ENCODE measurements at regions not wholly inside any gene's neighbourhood (a gene's known extent, or its start where the extent isn't known, plus 50 kb on each side); places are given as distances from the start of the nearest gene placed in this dataset.

GRCh38 chr7:20865684-20866083 lies 79.0 kb upstream of the SP8 start:
- DNase-seq (ENCODE audit: low read depth, low spot score): no peak
- H3K9ac ChIP-seq (ENCODE audit: insufficient read length, low read depth): no peak overlapping the region
- H3K4me1 ChIP-seq (ENCODE audit: insufficient read depth, insufficient read length): no peaks in the 10 kb centered on the region
- H3K36me3 ChIP-seq (ENCODE audit: insufficient read depth, insufficient read length, low read length): no peaks in the 10 kb centered on the region
- no peak overlapping the region for H3K4me3 ChIP-seq (ENCODE audit: insufficient read length, low read depth)
- no peak for TF ChIP-seq YY1 (IDR thresholded peaks at IDR 0.05; ENCODE audit: insufficient read depth, insufficient read length)
- TF ChIP-seq SUZ12 (IDR thresholded peaks at IDR 0.05; ENCODE audit: extremely low read depth, insufficient read depth, insufficient read length): no peak
- no peak for TF ChIP-seq ZNF274 (IDR thresholded peaks at IDR 0.05; ENCODE audit: low read depth, low read length)
- H3K27me3 ChIP-seq (ENCODE audit: insufficient read depth, insufficient read length): no peaks in the 10 kb centered on the region
- H3K9me3 ChIP-seq (ENCODE audit: insufficient read depth, low read length): no peaks in the 10 kb centered on the region

DNA sequence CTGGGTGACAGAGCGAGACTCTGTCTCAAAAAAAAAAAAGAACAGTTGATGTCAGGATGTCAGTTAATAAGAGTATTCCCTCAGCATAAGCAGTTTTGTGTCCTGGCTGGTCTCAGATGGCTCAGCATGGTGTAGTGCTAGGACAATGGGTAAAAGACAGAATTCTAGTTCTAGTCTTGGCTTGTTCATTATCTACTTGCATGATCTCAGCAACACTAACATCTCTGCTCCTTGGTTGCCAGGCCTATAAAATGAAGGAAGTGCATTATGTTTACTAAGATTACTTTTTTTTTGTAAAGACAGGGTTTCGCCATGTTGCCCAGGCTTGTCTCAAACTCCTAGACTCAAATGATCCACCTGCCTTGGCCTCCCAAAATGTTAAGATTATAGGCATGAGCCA lies 84.3 kb upstream of the SP8 start:
- no peaks in the 10 kb centered on the region for H3K27me3 ChIP-seq (ENCODE audit: insufficient read depth, insufficient read length)
- no peaks in the 10 kb centered on the region for H3K36me3 ChIP-seq (ENCODE audit: insufficient read depth, insufficient read length, low read length)
- no peak overlapping the region for H3K9ac ChIP-seq (ENCODE audit: insufficient read length, low read depth)
- TF ChIP-seq YY1 (IDR thresholded peaks at IDR 0.05; ENCODE audit: insufficient read depth, insufficient read length) (no peak), ZNF274 (IDR thresholded peaks at IDR 0.05; ENCODE audit: low read depth, low read length) (no peak), SUZ12 (IDR thresholded peaks at IDR 0.05; ENCODE audit: extremely low read depth, insufficient read depth, insufficient read length) (no peak)
- H3K9me3 ChIP-seq (ENCODE audit: insufficient read depth, low read length): no peaks in the 10 kb centered on the region
- H3K4me1 ChIP-seq (ENCODE audit: insufficient read depth, insufficient read length): no peaks in the 10 kb centered on the region
- H3K4me3 ChIP-seq (ENCODE audit: insufficient read length, low read depth): no peak overlapping the region
- DNase-seq (ENCODE audit: low read depth, low spot score): no peak

- Histone ChIP-seq H3K9me3 (ENCODE audit: insufficient read depth, low read length) (peaks cover 3% of the 10 kb centered on the region; the same call in 1 of the 2 replicates), H3K4me3 (ENCODE audit: insufficient read length, low read depth) (no peak overlapping the region), H3K27me3 (ENCODE audit: insufficient read depth, insufficient read length) (no peaks in the 10 kb centered on the region), H3K4me1 (ENCODE audit: insufficient read depth, insufficient read length) (no peaks in the 10 kb centered on the region), H3K36me3 (ENCODE audit: insufficient read depth, insufficient read length, low read length) (no peaks in the 10 kb centered on the region), H3K9ac (ENCODE audit: insufficient read length, low read depth) (no peak overlapping the region)
- no peak for DNase-seq (ENCODE audit: low read depth, low spot score)
- TF ChIP-seq ZNF274 (IDR thresholded peaks at IDR 0.05; ENCODE audit: low read depth, low read length) (no peak), SUZ12 (IDR thresholded peaks at IDR 0.05; ENCODE audit: extremely low read depth, insufficient read depth, insufficient read length) (no peak), YY1 (IDR thresholded peaks at IDR 0.05; ENCODE audit: insufficient read depth, insufficient read length) (no peak)
Measured at GRCh38 chr7:20892776-20893175, 106.1 kb upstream of the SP8 start.

DNA sequence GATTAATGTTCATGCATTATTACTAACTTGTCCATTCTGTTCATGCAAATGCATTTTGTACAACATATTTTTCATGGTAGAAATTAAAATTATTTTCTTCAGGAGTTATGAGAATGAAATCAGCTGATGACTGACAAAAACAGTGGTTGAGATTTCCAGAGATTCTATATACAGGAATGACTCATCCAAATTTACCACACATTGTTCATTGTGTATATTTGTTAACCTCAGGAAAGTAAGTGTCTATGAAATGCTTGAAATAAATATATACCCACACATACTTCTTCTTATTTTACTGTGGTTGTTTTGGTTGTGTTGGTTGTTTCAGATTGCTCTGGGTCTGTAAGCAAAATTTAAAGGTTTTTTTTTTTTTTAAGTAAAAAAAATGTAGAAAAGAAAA lies 108.1 kb upstream of the SP8 start:
- Histone ChIP-seq H3K9me3 (ENCODE audit: insufficient read depth, low read length) (no peaks in the 10 kb centered on the region), H3K36me3 (ENCODE audit: insufficient read depth, insufficient read length, low read length) (no peaks in the 10 kb centered on the region), H3K9ac (ENCODE audit: insufficient read length, low read depth) (no peak overlapping the region), H3K4me1 (ENCODE audit: insufficient read depth, insufficient read length) (no peaks in the 10 kb centered on the region), H3K27me3 (ENCODE audit: insufficient read depth, insufficient read length) (no peaks in the 10 kb centered on the region), H3K4me3 (ENCODE audit: insufficient read length, low read depth) (no peak overlapping the region)
- no peak for DNase-seq (ENCODE audit: low read depth, low spot score)
- TF ChIP-seq YY1 (IDR thresholded peaks at IDR 0.05; ENCODE audit: insufficient read depth, insufficient read length): no peak
- no peak for TF ChIP-seq SUZ12 (IDR thresholded peaks at IDR 0.05; ENCODE audit: extremely low read depth, insufficient read depth, insufficient read length)
- TF ChIP-seq ZNF274 (IDR thresholded peaks at IDR 0.05; ENCODE audit: low read depth, low read length): no peak

DNA sequence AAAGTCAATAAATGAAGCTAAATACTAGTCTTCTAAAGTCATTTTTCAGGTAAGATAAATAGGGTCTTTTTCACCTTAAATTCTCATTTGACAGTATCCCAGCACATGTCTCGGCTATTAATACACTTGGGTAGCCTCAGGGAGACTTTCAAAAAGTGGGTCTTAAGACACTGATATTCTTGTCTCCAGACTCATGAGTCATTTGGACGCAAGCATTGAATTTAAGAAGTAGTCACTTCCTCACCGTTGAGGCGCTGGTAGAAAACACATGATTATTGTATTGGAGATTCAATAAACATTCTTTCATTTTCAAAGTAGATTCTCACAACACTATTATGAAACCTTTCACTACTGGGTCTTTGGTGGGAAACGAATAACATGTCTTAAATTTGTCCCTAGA lies 108.9 kb upstream of the SP8 start:
- TF ChIP-seq YY1 (IDR thresholded peaks at IDR 0.05; ENCODE audit: insufficient read depth, insufficient read length): no peak
- no peak for TF ChIP-seq SUZ12 (IDR thresholded peaks at IDR 0.05; ENCODE audit: extremely low read depth, insufficient read depth, insufficient read length)
- no peak for TF ChIP-seq ZNF274 (IDR thresholded peaks at IDR 0.05; ENCODE audit: low read depth, low read length)
- DNase-seq (ENCODE audit: low read depth, low spot score): no peak
- no peaks in the 10 kb centered on the region for H3K4me1 ChIP-seq (ENCODE audit: insufficient read depth, insufficient read length)
- H3K36me3 ChIP-seq (ENCODE audit: insufficient read depth, insufficient read length, low read length): no peaks in the 10 kb centered on the region
- no peaks in the 10 kb centered on the region for H3K9me3 ChIP-seq (ENCODE audit: insufficient read depth, low read length)
- no peaks in the 10 kb centered on the region for H3K27me3 ChIP-seq (ENCODE audit: insufficient read depth, insufficient read length)
- no peak overlapping the region for H3K9ac ChIP-seq (ENCODE audit: insufficient read length, low read depth)
- no peak overlapping the region for H3K4me3 ChIP-seq (ENCODE audit: insufficient read length, low read depth)

- DNase-seq (ENCODE audit: low read depth, low spot score): no peak
- no peak overlapping the region for H3K4me3 ChIP-seq (ENCODE audit: insufficient read length, low read depth)
- TF ChIP-seq SUZ12 (IDR thresholded peaks at IDR 0.05; ENCODE audit: extremely low read depth, insufficient read depth, insufficient read length) (no peak), ZNF274 (IDR thresholded peaks at IDR 0.05; ENCODE audit: low read depth, low read length) (no peak), YY1 (IDR thresholded peaks at IDR 0.05; ENCODE audit: insufficient read depth, insufficient read length) (no peak)
- H3K4me1 ChIP-seq (ENCODE audit: insufficient read depth, insufficient read length): no peaks in the 10 kb centered on the region
- no peak overlapping the region for H3K9ac ChIP-seq (ENCODE audit: insufficient read length, low read depth)
- 0 out of 2 replicates have a peak, but pooled peaks cover 4% of the 10 kb centered on the region for H3K9me3 ChIP-seq (ENCODE audit: insufficient read depth, low read length)
- H3K36me3 ChIP-seq (ENCODE audit: insufficient read depth, insufficient read length, low read length): no peaks in the 10 kb centered on the region
- H3K27me3 ChIP-seq (ENCODE audit: insufficient read depth, insufficient read length): no peaks in the 10 kb centered on the region
Measured at GRCh38 chr7:20896996-20897395, 110.3 kb upstream of the SP8 start.

GRCh38 chr7:20906801-20907453 lies 120.2 kb upstream of the SP8 start:
- no peak overlapping the region for H3K9ac ChIP-seq (ENCODE audit: insufficient read length, low read depth)
- no peaks in the 10 kb centered on the region for H3K36me3 ChIP-seq (ENCODE audit: insufficient read depth, insufficient read length, low read length)
- TF ChIP-seq ZNF274 (IDR thresholded peaks at IDR 0.05; ENCODE audit: low read depth, low read length): no peak
- TF ChIP-seq SUZ12 (IDR thresholded peaks at IDR 0.05; ENCODE audit: extremely low read depth, insufficient read depth, insufficient read length): no peak
- no peak for TF ChIP-seq YY1 (IDR thresholded peaks at IDR 0.05; ENCODE audit: insufficient read depth, insufficient read length)
- 0 out of 2 replicates have a peak, but pooled peaks cover under 1% of the 10 kb centered on the region for H3K9me3 ChIP-seq (ENCODE audit: insufficient read depth, low read length)
- H3K4me3 ChIP-seq (ENCODE audit: insufficient read length, low read depth): no peak overlapping the region
- H3K4me1 ChIP-seq (ENCODE audit: insufficient read depth, insufficient read length): no peaks in the 10 kb centered on the region
- H3K27me3 ChIP-seq (ENCODE audit: insufficient read depth, insufficient read length): no peaks in the 10 kb centered on the region
- DNase-seq (ENCODE audit: low read depth, low spot score): no peak
